ENCODE measurements at regions not wholly inside any gene's neighbourhood (a gene's known extent, or its start where the extent isn't known, plus 50 kb on each side); places are given as distances from the start of the nearest gene placed in this dataset.

GRCh38 chr12:100675432-100675831, 101.9 kb downstream of the GAS2L3 start:
- H3K4me2 ChIP-seq = no peak overlapping the region
- H3K4me1 ChIP-seq = no peaks in the 10 kb centered on the region
- no peaks in the 10 kb centered on the region for H3K27me3 ChIP-seq
- H3K36me3 ChIP-seq = no peaks in the 10 kb centered on the region
- H3K9ac ChIP-seq = no peak overlapping the region
- no peak overlapping the region for H3K4me3 ChIP-seq
- no peaks in the 10 kb centered on the region for H3K9me3 ChIP-seq
- no peak overlapping the region for H3K27ac ChIP-seq
- no peaks in the 10 kb centered on the region for H4K20me1 ChIP-seq
- no peak for TF ChIP-seq Cebpa-rat (IDR thresholded peaks at IDR 0.05)

DNA sequence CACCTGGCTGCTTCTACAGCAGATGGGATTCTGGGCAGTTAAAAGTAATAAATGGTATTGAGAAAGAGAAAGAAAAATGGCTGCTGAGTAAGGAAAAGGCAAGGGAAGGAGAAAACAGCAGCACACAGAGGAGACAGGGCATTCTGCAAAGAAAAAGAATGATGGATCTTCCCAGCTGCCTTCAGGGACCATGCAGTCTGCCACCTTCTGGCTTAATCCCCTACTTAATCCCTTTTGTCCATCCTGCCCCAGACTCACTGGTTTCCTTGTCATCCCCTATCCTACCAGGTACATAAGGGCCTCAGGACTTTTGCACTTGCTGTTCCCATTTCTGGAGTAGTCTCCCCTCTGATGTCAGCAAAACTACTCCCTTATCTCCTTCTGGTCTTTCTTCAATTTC, 107.6 kb downstream of the GAS2L3 start:
- Histone ChIP-seq H3K27ac (no peak overlapping the region), H3K27me3 (no peaks in the 10 kb centered on the region), H3K4me2 (no peak overlapping the region), H3K9me3 (peaks cover 23% of the 10 kb centered on the region), H4K20me1 (no peaks in the 10 kb centered on the region), H3K36me3 (no peaks in the 10 kb centered on the region), H3K9ac (no peak overlapping the region), H3K4me3 (no peak overlapping the region), H3K4me1 (no peaks in the 10 kb centered on the region)
- TF ChIP-seq Cebpa-rat (IDR thresholded peaks at IDR 0.05) = no peak

- TF ChIP-seq Cebpa-rat (IDR thresholded peaks at IDR 0.05) = no peak
- no peak overlapping the region for H3K4me2 ChIP-seq
- H3K27ac ChIP-seq = no peak overlapping the region
- H3K4me3 ChIP-seq = no peak overlapping the region
- H3K36me3 ChIP-seq = no peaks in the 10 kb centered on the region
- H3K9me3 ChIP-seq = peaks cover 34% of the 10 kb centered on the region
- H4K20me1 ChIP-seq = no peaks in the 10 kb centered on the region
- no peaks in the 10 kb centered on the region for H3K27me3 ChIP-seq
- H3K9ac ChIP-seq = no peak overlapping the region
- no peaks in the 10 kb centered on the region for H3K4me1 ChIP-seq
Measured at GRCh38 chr12:100682178-100682577, 108.7 kb downstream of the GAS2L3 start.

DNA sequence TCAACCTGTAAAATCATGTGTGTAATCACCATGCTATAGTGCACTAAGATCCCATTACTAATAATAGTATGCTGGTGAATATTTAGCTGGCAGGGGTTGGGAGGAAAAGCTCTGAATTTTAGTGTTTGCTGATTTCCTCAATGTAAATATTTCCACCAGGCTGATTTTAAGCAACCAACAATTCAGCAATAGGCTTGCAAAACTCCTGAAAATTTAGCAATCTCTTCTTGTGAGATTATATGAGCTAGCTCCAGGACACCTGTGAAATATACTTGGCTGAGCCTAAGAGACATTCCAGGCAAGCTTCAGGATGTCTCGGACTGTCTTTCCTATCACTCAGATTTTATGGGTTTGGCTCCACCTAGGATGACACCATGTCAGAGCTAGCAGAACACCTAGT, 106.9 kb upstream of the ANO4 start:
- no peak overlapping the region for H3K4me3 ChIP-seq
- no peak overlapping the region for H3K9ac ChIP-seq
- H3K27ac ChIP-seq = no peak overlapping the region
- no peak for TF ChIP-seq Cebpa-rat (IDR thresholded peaks at IDR 0.05)
- no peaks in the 10 kb centered on the region for H3K36me3 ChIP-seq
- no peaks in the 10 kb centered on the region for H3K27me3 ChIP-seq
- no peak overlapping the region for H3K4me2 ChIP-seq
- H4K20me1 ChIP-seq = no peaks in the 10 kb centered on the region
- no peaks in the 10 kb centered on the region for H3K4me1 ChIP-seq
- peaks cover 35% of the 10 kb centered on the region for H3K9me3 ChIP-seq

DNA sequence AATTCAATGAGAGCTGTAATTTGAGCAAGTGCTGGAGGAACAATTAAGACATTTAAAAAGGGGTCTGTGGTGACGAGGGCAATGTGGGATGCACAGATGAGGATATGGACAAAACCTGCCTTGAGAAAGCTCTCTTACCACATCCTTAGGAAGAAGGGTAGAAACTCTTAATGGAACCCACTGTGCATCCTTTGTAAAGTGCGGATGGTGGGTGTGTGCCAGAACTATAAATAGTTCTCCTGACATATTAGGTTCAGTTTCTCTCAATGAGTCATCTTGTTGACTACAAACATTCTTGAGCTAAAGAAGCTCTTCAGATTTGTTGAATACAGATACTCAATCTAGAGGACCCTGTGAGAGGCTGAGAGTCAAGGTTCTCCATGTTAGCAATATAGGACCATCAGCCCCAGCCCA, 106.1 kb upstream of the ANO4 start:
- H3K4me1 ChIP-seq = no peaks in the 10 kb centered on the region
- H3K27ac ChIP-seq = no peak overlapping the region
- TF ChIP-seq Cebpa-rat (IDR thresholded peaks at IDR 0.05) = no peak
- peaks cover 35% of the 10 kb centered on the region for H3K9me3 ChIP-seq
- no peaks in the 10 kb centered on the region for H3K27me3 ChIP-seq
- no peak overlapping the region for H3K4me2 ChIP-seq
- H3K9ac ChIP-seq = no peak overlapping the region
- H3K36me3 ChIP-seq = no peaks in the 10 kb centered on the region
- H3K4me3 ChIP-seq = no peak overlapping the region
- H4K20me1 ChIP-seq = no peaks in the 10 kb centered on the region

DNA sequence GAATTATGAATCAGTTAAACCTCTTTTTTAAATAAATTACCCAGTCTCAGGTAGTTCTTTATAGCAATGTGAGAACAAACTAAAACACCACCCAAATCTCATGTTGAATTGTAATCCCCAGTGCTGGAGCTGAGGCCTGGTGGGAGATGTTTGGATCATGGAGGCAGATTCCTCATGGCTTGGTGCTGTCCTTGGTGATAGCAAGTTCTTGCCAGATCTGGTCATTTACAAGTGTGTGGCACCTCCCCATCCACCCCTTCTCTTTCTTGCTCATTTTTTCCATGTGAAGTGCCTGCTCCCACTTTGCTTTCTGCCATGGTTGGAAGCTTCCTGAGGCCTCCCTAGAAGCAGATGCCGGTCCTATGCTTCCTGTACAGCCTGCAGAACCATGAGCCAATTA, 102.1 kb upstream of the ANO4 start:
- Histone ChIP-seq H3K4me3 (no peak overlapping the region), H4K20me1 (no peaks in the 10 kb centered on the region), H3K27me3 (no peaks in the 10 kb centered on the region), H3K9me3 (no peaks in the 10 kb centered on the region), H3K27ac (no peak overlapping the region), H3K4me2 (no peak overlapping the region), H3K9ac (no peak overlapping the region), H3K36me3 (no peaks in the 10 kb centered on the region), H3K4me1 (no peaks in the 10 kb centered on the region)
- TF ChIP-seq Cebpa-rat (IDR thresholded peaks at IDR 0.05) = no peak

GRCh38 chr12:100698518-100698917, 96.1 kb upstream of the ANO4 start:
- H3K36me3 ChIP-seq = no peaks in the 10 kb centered on the region
- H3K4me1 ChIP-seq = peaks cover 15% of the 10 kb centered on the region
- H4K20me1 ChIP-seq = no peaks in the 10 kb centered on the region
- H3K4me3 ChIP-seq = no peak overlapping the region
- H3K9me3 ChIP-seq = no peaks in the 10 kb centered on the region
- no peak for TF ChIP-seq Cebpa-rat (IDR thresholded peaks at IDR 0.05)
- no peaks in the 10 kb centered on the region for H3K27me3 ChIP-seq
- H3K27ac ChIP-seq = no peak overlapping the region
- H3K4me2 ChIP-seq = peak overlapping the region; percentile 59
- H3K9ac ChIP-seq = no peak overlapping the region

DNA sequence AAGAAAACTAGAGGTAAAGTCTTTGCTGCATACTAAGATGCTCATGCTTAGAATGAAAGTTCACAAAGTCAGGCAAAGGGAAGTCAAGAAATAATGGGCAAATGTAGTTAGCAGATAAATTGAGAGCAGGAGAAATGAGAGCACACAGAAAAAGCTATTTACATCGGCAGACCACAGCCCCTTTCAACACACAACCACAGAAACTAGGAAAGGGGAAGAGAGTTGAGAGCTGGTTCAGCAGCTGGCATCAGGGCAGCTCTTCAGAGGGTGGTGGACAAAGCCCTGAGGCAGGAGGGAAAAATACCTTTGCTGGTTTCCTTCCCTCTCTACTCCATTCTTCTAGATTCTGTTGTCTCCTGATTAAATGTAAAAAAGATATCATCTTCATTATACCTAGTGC, 95.4 kb upstream of the ANO4 start:
- H3K4me3 ChIP-seq = no peak overlapping the region

DNA sequence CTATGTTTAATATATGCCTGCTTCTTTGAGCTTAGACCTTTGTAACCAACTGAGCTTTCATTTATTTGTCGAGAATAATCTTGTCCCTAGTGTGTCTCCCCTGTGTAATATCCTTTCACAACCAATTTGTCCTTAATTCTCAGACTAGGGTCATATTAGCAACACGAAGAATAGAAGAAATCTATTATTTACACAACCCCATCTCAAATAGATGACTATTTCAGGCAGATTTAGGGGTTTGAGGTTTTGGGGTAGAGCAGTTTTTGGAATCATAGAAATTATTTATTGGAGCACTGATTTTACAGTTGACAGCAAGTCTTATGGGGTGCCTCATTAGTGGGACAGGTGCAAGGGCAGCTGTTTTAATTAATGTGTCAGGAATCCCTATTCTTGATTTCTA, 91.2 kb upstream of the ANO4 start:
- H3K36me3 ChIP-seq = no peaks in the 10 kb centered on the region
- H3K27ac ChIP-seq = no peak overlapping the region
- no peaks in the 10 kb centered on the region for H3K9me3 ChIP-seq
- H4K20me1 ChIP-seq = no peaks in the 10 kb centered on the region
- TF ChIP-seq Cebpa-rat (IDR thresholded peaks at IDR 0.05) = no peak
- no peak overlapping the region for H3K9ac ChIP-seq
- no peak overlapping the region for H3K4me2 ChIP-seq
- H3K4me3 ChIP-seq = no peak overlapping the region
- H3K4me1 ChIP-seq = peaks cover 13% of the 10 kb centered on the region
- no peaks in the 10 kb centered on the region for H3K27me3 ChIP-seq

More for the DNA sequence above, 95.4 kb upstream of the ANO4 start:
- H3K36me3 ChIP-seq = no peaks in the 10 kb centered on the region
- peak overlapping the region; percentile 59 for H3K4me2 ChIP-seq
- H3K9ac ChIP-seq = no peak overlapping the region
- H3K27me3 ChIP-seq = no peaks in the 10 kb centered on the region
- H3K27ac ChIP-seq = no peak overlapping the region
- no peak for TF ChIP-seq Cebpa-rat (IDR thresholded peaks at IDR 0.05)
- H4K20me1 ChIP-seq = no peaks in the 10 kb centered on the region
- peaks cover 15% of the 10 kb centered on the region for H3K4me1 ChIP-seq
- H3K9me3 ChIP-seq = no peaks in the 10 kb centered on the region

DNA sequence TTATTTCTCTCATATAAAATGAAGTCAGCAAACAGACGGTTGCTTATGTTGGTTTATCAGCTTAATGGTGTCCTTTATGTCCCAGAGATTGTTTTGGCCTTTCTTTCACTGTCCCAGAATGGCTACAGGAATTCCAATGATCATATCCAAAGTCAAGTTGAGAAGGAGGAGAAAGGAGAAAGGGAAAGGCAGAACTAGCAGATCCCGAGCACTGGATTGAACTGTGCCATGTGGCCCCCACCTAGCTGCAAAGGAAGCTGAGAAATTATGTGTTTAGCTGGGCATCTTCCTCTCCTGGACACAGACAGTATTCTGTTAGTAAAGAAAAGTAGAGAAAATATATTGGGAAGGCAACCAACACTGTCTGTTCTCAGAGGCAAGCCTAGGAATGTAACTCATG, 90.7 kb upstream of the ANO4 start:
- no peak for TF ChIP-seq Cebpa-rat (IDR thresholded peaks at IDR 0.05)
- H3K4me2 ChIP-seq = no peak overlapping the region
- H3K4me1 ChIP-seq = peaks cover 8% of the 10 kb centered on the region
- no peaks in the 10 kb centered on the region for H3K9me3 ChIP-seq
- H3K27me3 ChIP-seq = no peaks in the 10 kb centered on the region
- no peak overlapping the region for H3K27ac ChIP-seq
- H4K20me1 ChIP-seq = no peaks in the 10 kb centered on the region
- H3K9ac ChIP-seq = no peak overlapping the region
- no peak overlapping the region for H3K4me3 ChIP-seq
- H3K36me3 ChIP-seq = no peaks in the 10 kb centered on the region

- H3K27ac ChIP-seq = no peak overlapping the region
- H3K36me3 ChIP-seq = no peaks in the 10 kb centered on the region
- no peak overlapping the region for H3K9ac ChIP-seq
- H3K9me3 ChIP-seq = no peaks in the 10 kb centered on the region
- TF ChIP-seq Cebpa-rat (IDR thresholded peaks at IDR 0.05) = no peak
- no peaks in the 10 kb centered on the region for H3K27me3 ChIP-seq
- no peaks in the 10 kb centered on the region for H3K4me1 ChIP-seq
- no peak overlapping the region for H3K4me3 ChIP-seq
- no peak overlapping the region for H3K4me2 ChIP-seq
- no peaks in the 10 kb centered on the region for H4K20me1 ChIP-seq
Measured at GRCh38 chr12:100706033-100706432, 88.5 kb upstream of the ANO4 start.

All from BLaER1 (cell line).